IMR-90 (cell line): ENCODE measurements at regions not wholly inside any gene's neighbourhood (a gene's known extent, or its start where the extent isn't known, plus 50 kb on each side); places are given as distances from the start of the nearest gene placed in this dataset.

Experiments used
- ATAC-seq: fragments of 200-7000 bp; cut with Tn5 transposase; 2 replicates; pipeline ENCODE4 v1.9.1; 2020; ENCODE audit warnings: low read depth, mild to moderate bottlenecking, moderate library complexity
- BruUV-seq: library from RNA; stranded (reverse); fragments of 400-500 nt; replicated peaks from 2 replicates; lab custom pipeline; 2021; lab: Mats Ljungman, UMichigan
- CTCF ChIA-PET: fragments of 300-600 bp; formaldehyde crosslinking; extraction: SDS; loops from one replicate; lab custom pipeline; 2021; ENCODE audit warnings: antibody characterized with exemption; lab: Yijun Ruan, JAX
- POLR2A ChIA-PET: fragments of 300-600 bp; sonication (Branson Sonifier 250); formaldehyde crosslinking; loops from one replicate; lab custom pipeline; 2022; ENCODE audit warnings: antibody characterized with exemption; ENCODE audit not compliant: unreplicated experiment; lab: Charles Lee
- DNase-seq: peaks from one replicate; pipeline ENCODE4 v3.0.0; 2013
- H2AFZ ChIP-seq: replicated peaks from 2 replicates; pipeline ENCODE3; 2013; ENCODE audit warnings: low read length, mild to moderate bottlenecking; ENCODE audit not compliant: poor library complexity
- H2AK5ac ChIP-seq: 2 replicates; pipeline ENCODE4 v1.6.1; 2013; ENCODE audit warnings: low read depth, low read length, inconsistent platforms
- H2AK9ac ChIP-seq: replicated peaks from 2 replicates; pipeline ENCODE3; 2013; ENCODE audit warnings: mild to moderate bottlenecking, low read depth, low read length, moderate library complexity; ENCODE audit not compliant: poor library complexity
- H2BK120ac ChIP-seq: 2 replicates; pipeline ENCODE4 v1.6.1; 2013; ENCODE audit warnings: low read depth, low read length, inconsistent platforms
- H2BK15ac ChIP-seq: 3 replicates; pipeline ENCODE4 v1.6.1; 2013; ENCODE audit warnings: low read depth, low read length, inconsistent platforms
- H2BK20ac ChIP-seq: 2 replicates; pipeline ENCODE4 v1.6.1; 2013; ENCODE audit warnings: low read depth, mild to moderate bottlenecking, inconsistent platforms, low read length, moderate library complexity
- H2BK5ac ChIP-seq: 2 replicates; pipeline ENCODE4 v1.6.1; 2013; ENCODE audit warnings: mild to moderate bottlenecking, low read depth, low read length, inconsistent platforms; ENCODE audit not compliant: poor library complexity, severe bottlenecking
- H3K14ac ChIP-seq: replicated peaks from 2 replicates; pipeline ENCODE4 v1.6.1; 2013; ENCODE audit warnings: low read depth, low read length, inconsistent platforms
- H3K18ac ChIP-seq: 2 replicates; pipeline ENCODE4 v1.6.1; 2013; ENCODE audit warnings: low read depth, low read length, control low read depth
- H3K23ac ChIP-seq: 2 replicates; pipeline ENCODE4 v1.6.1; 2013; ENCODE audit warnings: low read depth, low read length, inconsistent platforms
- H3K27ac ChIP-seq: 2 replicates; pipeline ENCODE4 v1.5.1; 2013; ENCODE audit warnings: mild to moderate bottlenecking, control low read depth, low read length; ENCODE audit not compliant: insufficient read depth
- H3K27me3 ChIP-seq: 2 replicates; pipeline ENCODE4 v1.6.1; 2013; ENCODE audit warnings: low read length; ENCODE audit not compliant: control insufficient read depth, insufficient read depth
- H3K36me3 ChIP-seq: 2 replicates; pipeline ENCODE4 v1.6.1; 2013; ENCODE audit warnings: low read length, mixed read lengths; ENCODE audit not compliant: control insufficient read depth, insufficient read depth
- H3K4ac ChIP-seq: 2 replicates; pipeline ENCODE4 v1.6.1; 2013; ENCODE audit warnings: low read depth, low read length, inconsistent platforms
- H3K4me1 ChIP-seq: 2 replicates; pipeline ENCODE4 v1.6.1; 2013; ENCODE audit warnings: low read length, mixed read lengths; ENCODE audit not compliant: control insufficient read depth, insufficient read depth
- H3K4me2 ChIP-seq: 2 replicates; pipeline ENCODE4 v1.6.1; 2013; ENCODE audit warnings: low read depth, mild to moderate bottlenecking, control low read depth, low read length, moderate library complexity
- H3K4me3 ChIP-seq: 2 replicates; pipeline ENCODE4 v1.5.1; 2013; ENCODE audit warnings: low read depth, mild to moderate bottlenecking, control low read depth, low read length, moderate library complexity; ENCODE audit not compliant: insufficient read depth
- H3K56ac ChIP-seq: 2 replicates; pipeline ENCODE4 v1.6.1; 2013; ENCODE audit warnings: low read length, inconsistent platforms; ENCODE audit not compliant: insufficient read depth; ENCODE audit errors: extremely low read depth
- H3K79me1 ChIP-seq, 2 experiments: 2 replicates each; pipeline ENCODE4 v1.6.1; 2013; ENCODE audit warnings: low read length in 2 of 2, inconsistent platforms in 1 of 2, low read depth in 1 of 2
- H3K9ac ChIP-seq: 2 replicates; pipeline ENCODE4 v1.6.1; 2013; ENCODE audit warnings: low read depth, low read length, control low read depth
- H3K9me1 ChIP-seq: 2 replicates; pipeline ENCODE4 v1.6.1; 2013; ENCODE audit warnings: low read length, inconsistent platforms; ENCODE audit not compliant: insufficient read depth
- H3K9me3 ChIP-seq: 2 replicates; pipeline ENCODE4 v1.6.1; 2013; ENCODE audit warnings: low read length; ENCODE audit not compliant: control insufficient read depth, insufficient read depth
- H4K20me1 ChIP-seq: 2 replicates; pipeline ENCODE4 v1.6.1; 2013; ENCODE audit warnings: low read length, inconsistent platforms; ENCODE audit not compliant: insufficient read depth
- H4K5ac ChIP-seq: 2 replicates; pipeline ENCODE4 v1.6.1; 2013; ENCODE audit warnings: mild to moderate bottlenecking, low read depth, low read length, control low read depth
- H4K8ac ChIP-seq, 2 experiments: 2 replicates each; pipeline ENCODE4 v1.6.1; 2013; ENCODE audit warnings: low read depth in 2 of 2, low read length in 2 of 2, control low read depth in 1 of 2, inconsistent platforms in 1 of 2
- H4K91ac ChIP-seq: 2 replicates; pipeline ENCODE4 v1.6.1; 2013; ENCODE audit warnings: low read depth, low read length, inconsistent platforms; ENCODE audit not compliant: insufficient read depth
- BHLHE40 ChIP-seq: fragments of 150-350 bp; IDR thresholded peaks from 2 replicates; pipeline ENCODE4 v1.6.1; 2016; ENCODE audit warnings: mild to moderate bottlenecking, low read depth, low read length
- CEBPB ChIP-seq: IDR thresholded peaks from 2 replicates; pipeline ENCODE4 v1.6.1; 2012; ENCODE audit warnings: low read depth, low read length, improper control_type of control experiment
- CHD1 ChIP-seq: IDR thresholded peaks from 2 replicates; pipeline ENCODE4 v1.6.1; 2012; ENCODE audit warnings: low read depth, low read length, improper control_type of control experiment
- CTCF ChIP-seq: conservative IDR thresholded peaks from 2 replicates; pipeline ENCODE4 v1.5.1; 2012; ENCODE audit warnings: mild to moderate bottlenecking, low read depth, low read length, improper control_type of control experiment
- ELK1 ChIP-seq: fragments of 150-350 bp; IDR thresholded peaks from 2 replicates; pipeline ENCODE4 v1.6.1; 2016; ENCODE audit warnings: low read depth, mild to moderate bottlenecking, low read length, moderate library complexity, borderline replicate concordance
- FOS ChIP-seq: fragments of 150-350 bp; IDR thresholded peaks from 2 replicates; pipeline ENCODE4 v1.6.1; 2016; ENCODE audit warnings: low read depth, low read length
- MAFK ChIP-seq: IDR thresholded peaks from 2 replicates; pipeline ENCODE4 v1.6.1; 2012; ENCODE audit warnings: low read depth, low read length, improper control_type of control experiment
- MAZ ChIP-seq: IDR thresholded peaks from 2 replicates; pipeline ENCODE4 v1.6.1; 2012; ENCODE audit warnings: low read depth, mild to moderate bottlenecking, low read length, improper control_type of control experiment, moderate library complexity, borderline replicate concordance
- MXI1 ChIP-seq: IDR thresholded peaks from 2 replicates; pipeline ENCODE4 v1.6.1; 2012; ENCODE audit warnings: low read depth, mild to moderate bottlenecking, low read length, moderate library complexity, borderline replicate concordance
- NFE2L2 ChIP-seq: fragments of 150-350 bp; IDR thresholded peaks from 2 replicates; pipeline ENCODE4 v1.6.1; 2016; ENCODE audit warnings: low read depth, mild to moderate bottlenecking, low read length
- POLR2A ChIP-seq: IDR thresholded peaks from 2 replicates; pipeline ENCODE4 v1.6.1; 2012; ENCODE audit warnings: mild to moderate bottlenecking, low read depth, low read length
- RAD21 ChIP-seq: IDR thresholded peaks from 2 replicates; pipeline ENCODE4 v1.6.1; 2012; ENCODE audit warnings: low read length, improper control_type of control experiment
- RFX5 ChIP-seq: IDR thresholded peaks from 2 replicates; pipeline ENCODE4 v1.8.0; 2012; ENCODE audit warnings: low read depth, mild to moderate bottlenecking, low read length, moderate library complexity
- SMC3 ChIP-seq: fragments of 150-350 bp; IDR thresholded peaks from 2 replicates; pipeline ENCODE4 v1.6.1; 2016; ENCODE audit warnings: low read depth, mild to moderate bottlenecking, antibody characterized with exemption, low read length, moderate library complexity
- USF2 ChIP-seq: fragments of 150-350 bp; IDR thresholded peaks from 2 replicates; pipeline ENCODE4 v1.6.1; 2017; ENCODE audit warnings: mild to moderate bottlenecking, antibody characterized with exemption, low read length, low read depth
- WGBS, 2 experiments: methylation state at CpG; one replicate each; pipeline versions ENCODE4 v1.1.5 to v1.1.7; 2013; ENCODE audit warnings: missing lambda C conversion rate in 2 of 2; ENCODE audit not compliant: insufficient read length in 1 of 2; ENCODE audit errors: extremely low coverage in 2 of 2; 5-methylcytosine and 5-hydroxymethylcytosine counted together
- dilution Hi-C: fragments of 300-500 bp; cut with HindIII; formaldehyde crosslinking; loops from one replicate; pipeline ENCODE4 v1.14.3; 2018; ENCODE audit warnings: low sequenced_read_pairs; ENCODE audit not compliant: unreplicated experiment
- in situ Hi-C: fragments of 300-500 bp; cut with MboI; formaldehyde crosslinking; loops from 3 replicates; pipeline ENCODE4 v1.14.3; 2019; ENCODE audit warnings: low sequenced_read_pairs, inconsistent platforms, mixed read lengths
- intact Hi-C: fragments of 100-400 bp; cut with micrococcal nuclease; formaldehyde crosslinking; loops from 2 replicates; pipeline ENCODE4 v1.10.0; 2022

GRCh38 chr3:70421506-70421905, 109.1 kb upstream of the MDFIC2 start:
- Histone ChIP-seq H4K5ac (no peak overlapping the region), H4K91ac (no peak overlapping the region), H3K18ac (no peak overlapping the region), H2AK9ac (no peak overlapping the region), H2BK15ac (no peak overlapping the region), H3K4me1 (no peaks in the 10 kb centered on the region), H3K36me3 (no peaks in the 10 kb centered on the region), H3K4ac (no peak overlapping the region), H3K56ac (no peak overlapping the region), H2BK5ac (no peak overlapping the region), H3K14ac (no peak overlapping the region), H2AFZ (no peak overlapping the region), H3K4me2 (no peak overlapping the region), H3K27me3 (peaks cover 5% of the 10 kb centered on the region; the same call in 1 of the 2 replicates), H3K9me3 (no peaks in the 10 kb centered on the region), H3K27ac (no peak overlapping the region), H4K20me1 (no peaks in the 10 kb centered on the region), H2BK120ac (no peak overlapping the region), H4K8ac (no peak overlapping the region), H3K9ac (no peak overlapping the region), H2AK5ac (no peak overlapping the region), H2BK20ac (no peak overlapping the region), H3K23ac (no peak overlapping the region), H3K4me3 (no peak overlapping the region), H3K9me1 (no peaks in the 10 kb centered on the region), H3K79me1 (no peaks in the 10 kb centered on the region)
- ATAC-seq (no peak), DNase-seq (no peak)
- POLR2A ChIA-PET: no interaction called here
- CTCF ChIA-PET: no interaction called here
- BruUV-seq: no TSS peak
- in situ Hi-C loops: no loop called here
- WGBS, 2 experiments: no CpG with 5 or more reads among the region's 4 CpGs
- TF ChIP-seq RFX5: no peak
- TF ChIP-seq MAFK: no peak
- no peak for TF ChIP-seq CTCF
- TF ChIP-seq NFE2L2: no peak
- TF ChIP-seq MXI1: no peak
- no peak for TF ChIP-seq CHD1
- TF ChIP-seq RAD21: no peak
- no peak for TF ChIP-seq MAZ
- no peak for TF ChIP-seq ELK1
- no peak for TF ChIP-seq USF2
- TF ChIP-seq POLR2A: no peak
- TF ChIP-seq FOS: no peak
- TF ChIP-seq CEBPB: no peak
- TF ChIP-seq BHLHE40: no peak
- no peak for TF ChIP-seq SMC3
- dilution Hi-C loops: no loop called here
- intact Hi-C loops: no loop called here
